NCI-H2227 (cell line): ENCODE measurements at regions not wholly inside any gene's neighbourhood (a gene's known extent, or its start where the extent isn't known, plus 50 kb on each side); places are given as distances from the start of the nearest gene placed in this dataset.
"Not testable (repeated sequence)": the region's sequence is repeated elsewhere in the genome, so short reads cannot be mapped to it uniquely, and the experiment has no call there.

Experiments
- DNase-seq: peaks from one replicate; lab custom pipeline; 2025; ENCODE audit not compliant: unreplicated experiment; lab: John Stamatoyannopoulos, UW

DNA sequence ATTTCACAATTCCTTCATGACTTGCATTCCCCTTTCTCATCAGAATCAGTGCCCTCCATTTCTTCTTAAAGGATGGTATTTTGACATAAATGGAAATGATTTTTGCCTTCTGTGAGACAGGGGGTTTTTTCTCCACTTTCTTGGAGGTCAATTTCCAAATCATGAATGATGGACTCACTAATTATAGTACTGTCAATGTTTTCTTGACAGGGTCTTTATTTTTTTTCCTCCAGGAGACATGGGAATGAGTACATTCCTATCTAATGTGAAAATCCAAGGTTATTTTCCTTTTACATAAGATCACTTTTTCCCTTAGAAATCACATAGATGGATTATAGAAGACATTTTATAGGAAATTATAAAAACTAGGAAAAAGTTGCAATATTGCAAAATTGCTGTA, 141.7 kb downstream of the SPATA31A6 start:
- not testable (repeated sequence) for DNase-seq

DNA sequence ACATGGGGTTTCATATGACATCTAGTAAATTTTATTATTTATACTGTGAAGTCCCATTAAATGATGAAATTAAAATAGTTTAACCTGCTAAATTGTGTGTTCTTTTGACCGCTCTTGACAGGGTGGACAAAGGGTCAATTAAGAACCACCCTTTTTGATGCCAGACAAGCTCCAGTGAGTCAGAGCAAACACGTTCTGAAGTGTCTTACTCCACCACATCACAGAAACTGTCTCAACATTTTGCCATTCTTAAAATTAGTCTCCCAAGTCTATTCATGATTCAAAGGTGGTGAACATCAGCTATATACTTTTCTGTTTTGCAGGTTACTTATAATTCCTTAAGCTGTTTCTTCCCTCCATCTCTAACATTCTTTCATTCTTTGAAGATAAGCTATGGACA, 142.1 kb downstream of the SPATA31A6 start:
- DNase-seq: not testable (repeated sequence)

DNA sequence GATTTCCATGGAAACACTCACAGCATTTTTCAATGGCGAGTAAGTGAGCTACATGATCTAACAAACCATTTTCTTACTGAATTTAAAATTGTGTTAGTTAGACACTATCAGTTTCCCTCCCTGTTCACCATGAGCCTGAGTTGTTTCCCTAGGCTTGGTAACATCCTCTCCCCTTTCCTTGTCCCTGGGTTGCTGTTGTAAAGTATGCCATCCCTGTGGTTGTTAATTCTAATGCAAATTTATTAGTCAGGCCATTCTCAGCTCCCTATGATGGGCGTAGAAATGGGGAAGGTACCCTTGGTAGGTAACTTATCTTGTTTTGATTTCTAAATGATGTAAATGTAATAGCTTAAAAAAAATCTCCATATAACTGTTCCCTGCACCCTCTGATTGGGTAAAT, 143.0 kb downstream of the SPATA31A6 start:
- not testable (repeated sequence) for DNase-seq

DNA sequence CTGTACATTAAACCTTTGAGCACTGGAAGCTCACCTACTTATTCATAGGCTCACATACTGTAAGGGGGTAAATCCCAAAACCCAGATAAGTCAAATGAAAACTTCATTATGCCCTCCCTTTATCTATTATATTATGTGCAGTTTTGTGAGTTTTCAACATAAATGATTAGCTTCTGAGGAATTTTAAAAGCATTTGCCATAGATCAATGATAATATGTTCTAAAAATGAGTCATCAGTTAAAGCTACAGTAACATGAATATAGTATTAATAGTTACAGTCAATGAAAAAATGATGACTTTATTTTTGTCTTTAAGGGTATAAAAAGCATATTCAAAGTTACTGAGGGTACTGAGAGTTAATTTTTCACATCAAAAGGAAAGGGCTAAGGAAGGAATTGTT, 151.9 kb downstream of the SPATA31A6 start:
- not testable (repeated sequence) for DNase-seq

DNA sequence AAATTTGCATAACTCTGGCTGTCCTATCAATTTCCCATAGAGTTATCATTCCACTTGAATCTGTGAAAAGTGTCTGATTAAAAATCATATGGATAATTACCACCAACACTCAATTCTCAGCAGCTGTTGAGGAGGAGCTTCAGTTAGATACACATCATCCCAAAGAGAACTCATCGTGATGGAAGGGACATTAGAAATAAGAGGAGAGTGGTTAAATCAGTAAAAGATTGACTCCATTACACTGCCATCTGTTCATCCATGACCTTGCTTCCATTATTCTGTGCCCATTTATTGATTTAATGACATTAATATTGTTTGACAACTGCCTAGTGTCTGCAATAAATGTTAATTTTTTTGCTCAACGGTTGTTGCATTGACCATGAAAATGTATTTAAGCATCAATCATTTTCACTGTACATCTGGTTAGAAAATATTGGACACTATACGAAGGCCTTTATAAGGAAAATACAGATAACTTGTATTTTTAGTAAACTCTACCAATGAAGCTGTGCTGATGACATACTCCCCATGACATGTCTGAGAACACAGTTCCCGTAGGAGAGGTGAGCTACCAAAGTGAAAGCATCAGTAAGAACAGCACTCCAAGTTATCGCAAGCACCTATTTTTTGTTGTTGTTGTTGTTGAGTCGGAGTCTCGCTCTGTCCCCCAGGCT, 152.7 kb downstream of the SPATA31A6 start:
- DNase-seq: not testable (repeated sequence)

DNA sequence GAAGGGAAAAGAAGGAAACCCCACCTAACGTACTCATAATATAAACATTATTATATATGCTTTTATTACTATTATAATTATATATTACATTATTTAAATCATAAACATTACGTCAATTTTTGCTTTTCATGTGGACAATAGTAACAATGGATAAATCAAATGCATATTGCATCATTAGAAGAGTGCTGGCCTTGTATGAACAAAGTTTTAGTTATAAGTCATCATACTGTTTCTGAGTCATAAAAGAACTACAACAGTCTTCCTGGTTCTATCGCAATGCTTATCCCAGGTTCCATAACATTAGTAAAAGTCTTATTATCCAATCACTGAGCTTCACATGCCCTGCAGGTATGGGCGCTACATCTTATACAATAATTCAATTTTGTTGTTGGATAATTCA, 154.8 kb downstream of the SPATA31A6 start:
- not testable (repeated sequence) for DNase-seq

DNA sequence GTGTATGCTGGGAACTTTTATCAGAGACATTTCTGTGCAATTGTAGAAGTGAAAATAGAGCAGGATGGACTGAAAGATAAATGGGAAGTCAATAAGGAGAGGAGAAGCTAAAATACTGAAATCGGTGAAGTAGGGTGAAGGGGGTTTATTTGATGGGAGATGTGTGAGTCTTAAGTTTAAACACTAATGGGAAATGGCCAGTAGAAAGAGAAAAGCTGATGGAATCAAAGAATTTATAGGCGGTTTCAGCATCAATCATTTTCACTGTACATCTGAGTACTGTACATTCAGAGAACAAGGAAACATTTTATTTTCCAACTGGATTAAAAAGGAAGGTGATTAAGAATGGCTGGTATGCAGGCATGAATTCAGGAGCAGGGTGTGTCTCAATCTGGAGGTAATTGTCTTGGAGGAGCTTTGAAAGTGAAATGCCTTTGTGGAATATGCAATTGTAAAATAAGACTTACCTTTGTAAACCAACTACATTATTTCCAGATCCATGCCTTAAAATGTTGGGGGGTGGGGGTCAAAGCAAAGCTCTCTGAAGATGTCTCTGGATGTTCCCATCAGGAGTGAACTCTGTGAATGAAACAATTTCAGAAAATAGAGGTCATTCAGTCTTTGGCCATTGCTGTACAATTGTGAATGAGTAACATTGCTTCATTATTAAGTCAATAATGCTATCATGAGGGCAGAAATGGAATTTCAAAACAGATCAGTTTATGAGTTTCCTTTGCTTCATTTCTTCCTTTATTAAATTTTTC, 156.4 kb downstream of the SPATA31A6 start:
- not testable (repeated sequence) for DNase-seq

DNA sequence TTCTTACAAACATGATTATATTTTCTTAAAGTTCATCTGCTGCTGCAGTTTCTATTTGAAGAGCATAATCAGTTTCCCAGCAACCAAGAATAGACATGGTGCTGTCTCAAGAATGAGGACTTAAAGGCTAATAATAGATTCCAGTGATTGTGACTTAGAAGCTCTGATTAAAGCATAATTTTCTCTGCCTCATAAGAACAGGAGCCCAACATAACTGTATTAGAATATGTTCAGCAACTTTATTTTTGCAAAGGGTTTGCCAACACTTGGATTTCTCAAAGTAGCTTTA, 156.9 kb downstream of the SPATA31A6 start:
- not testable (repeated sequence) for DNase-seq

DNA sequence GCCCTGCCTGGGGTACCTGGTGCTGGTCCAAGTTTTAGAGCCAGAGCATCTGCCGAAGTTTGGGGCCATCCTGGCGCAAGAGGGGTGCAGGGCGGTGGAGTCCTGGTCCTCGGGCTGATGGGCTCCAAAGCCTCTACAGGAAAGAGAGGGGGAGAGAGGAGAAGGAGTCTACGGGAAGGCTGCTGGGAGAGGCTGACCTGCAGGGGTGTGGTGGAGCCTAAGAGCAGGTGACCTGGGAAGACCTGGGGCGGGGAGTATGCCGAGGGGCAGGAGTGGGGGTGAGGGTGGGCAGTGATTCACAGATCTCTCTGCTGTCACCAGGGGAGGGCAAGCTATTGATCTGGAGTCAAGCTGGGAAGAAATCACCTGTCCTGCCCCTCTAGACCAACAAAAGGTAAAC, 158.4 kb downstream of the SPATA31A6 start:
- DNase-seq: not testable (repeated sequence)

DNA sequence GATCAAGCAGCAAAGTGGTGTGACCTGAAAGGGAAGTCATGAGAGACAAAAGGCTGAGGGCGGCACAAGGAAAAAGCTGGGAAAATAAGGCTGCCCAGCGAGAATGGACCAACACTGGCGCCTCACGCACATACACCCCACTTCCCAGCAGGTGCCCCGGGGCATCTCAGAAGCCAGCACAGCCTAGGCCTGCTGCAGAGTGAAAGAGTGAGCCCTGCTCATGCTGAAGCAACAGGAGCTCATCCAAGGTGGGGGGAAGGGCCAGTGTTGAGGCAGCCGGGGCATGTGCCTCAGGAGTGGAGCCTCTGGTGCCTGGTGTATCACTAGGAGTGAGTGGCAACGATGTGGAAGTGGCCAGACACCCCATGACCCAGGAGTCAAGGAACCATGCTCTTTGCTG, 158.8 kb downstream of the SPATA31A6 start:
- not testable (repeated sequence) for DNase-seq

DNA sequence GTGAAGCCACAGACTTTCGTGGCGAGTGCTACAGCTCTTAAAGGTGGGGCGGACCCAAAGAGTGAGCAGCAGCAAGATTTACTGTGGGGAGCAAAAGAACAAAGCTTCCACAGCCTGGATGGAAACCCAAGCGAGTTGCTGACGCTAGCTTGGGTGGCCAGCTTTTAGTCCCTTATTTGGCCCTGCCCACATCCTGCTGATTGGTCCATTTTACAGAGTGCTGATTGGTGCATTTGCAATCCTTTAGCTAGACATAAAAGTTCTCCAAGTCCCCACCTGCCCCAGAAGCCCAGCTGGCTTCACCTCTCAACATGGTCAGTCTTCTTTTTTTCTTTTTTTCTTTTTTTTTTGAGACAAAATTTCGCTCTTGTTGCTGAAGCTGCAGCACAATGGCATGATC, 161.0 kb downstream of the SPATA31A6 start:
- not testable (repeated sequence) for DNase-seq

DNA sequence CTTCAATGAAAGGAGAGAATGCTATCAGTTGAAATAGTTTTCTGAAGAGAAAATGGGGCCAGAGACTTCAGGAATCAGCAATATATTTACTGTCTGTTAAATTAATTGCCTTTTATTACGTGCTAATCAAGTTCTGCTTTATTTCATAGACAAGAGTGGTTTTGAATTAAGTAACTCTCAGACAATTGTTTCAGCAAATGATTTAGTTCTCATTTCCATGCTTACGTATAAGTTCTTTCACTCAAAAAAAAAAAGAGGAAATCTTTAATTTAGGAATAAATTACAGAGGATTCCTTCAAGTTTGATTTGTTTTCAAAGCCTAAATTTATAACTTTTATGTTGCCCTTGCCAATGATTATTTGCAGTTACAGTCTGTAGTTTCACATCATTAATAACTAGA, 163.5 kb downstream of the SPATA31A6 start:
- DNase-seq: not testable (repeated sequence)

DNA sequence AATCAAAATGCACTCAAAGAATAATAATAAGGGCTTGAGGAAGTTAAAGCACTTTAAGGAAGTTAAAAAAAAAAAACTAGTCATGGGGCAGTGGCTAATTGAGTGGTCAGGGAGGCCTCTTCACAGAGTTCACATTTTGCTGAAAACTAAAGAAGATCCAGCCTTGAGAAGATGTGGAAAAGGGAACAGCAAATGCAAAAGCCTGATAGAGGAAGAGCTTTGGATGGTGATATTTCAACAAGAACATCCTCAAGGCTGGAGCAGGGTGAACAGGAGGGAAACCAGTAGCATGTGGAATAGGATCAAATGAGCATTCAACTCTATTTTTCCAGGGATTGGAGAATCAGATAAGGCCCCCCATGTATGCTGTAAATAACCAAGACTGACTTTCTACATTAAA, 165.7 kb downstream of the SPATA31A6 start:
- not testable (repeated sequence) for DNase-seq

DNA sequence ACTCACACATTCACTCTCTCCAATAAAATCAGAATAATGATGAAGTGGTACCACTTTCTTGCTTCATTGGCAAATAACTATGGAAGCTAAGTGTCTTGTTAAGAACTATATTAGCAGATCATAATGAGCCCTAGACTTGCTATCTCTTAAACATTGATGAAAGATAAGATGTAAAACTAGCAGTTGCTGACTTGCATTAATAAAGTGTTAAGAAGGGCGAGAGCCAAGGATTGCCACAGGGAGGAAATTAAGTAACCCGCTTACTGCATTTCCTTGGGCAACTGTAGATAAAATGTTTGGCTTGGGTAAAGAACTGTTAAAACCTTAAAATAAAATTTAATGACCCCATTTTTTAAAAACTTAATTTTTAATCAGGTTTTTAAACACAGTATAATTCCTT, 167.0 kb downstream of the SPATA31A6 start:
- not testable (repeated sequence) for DNase-seq

DNA sequence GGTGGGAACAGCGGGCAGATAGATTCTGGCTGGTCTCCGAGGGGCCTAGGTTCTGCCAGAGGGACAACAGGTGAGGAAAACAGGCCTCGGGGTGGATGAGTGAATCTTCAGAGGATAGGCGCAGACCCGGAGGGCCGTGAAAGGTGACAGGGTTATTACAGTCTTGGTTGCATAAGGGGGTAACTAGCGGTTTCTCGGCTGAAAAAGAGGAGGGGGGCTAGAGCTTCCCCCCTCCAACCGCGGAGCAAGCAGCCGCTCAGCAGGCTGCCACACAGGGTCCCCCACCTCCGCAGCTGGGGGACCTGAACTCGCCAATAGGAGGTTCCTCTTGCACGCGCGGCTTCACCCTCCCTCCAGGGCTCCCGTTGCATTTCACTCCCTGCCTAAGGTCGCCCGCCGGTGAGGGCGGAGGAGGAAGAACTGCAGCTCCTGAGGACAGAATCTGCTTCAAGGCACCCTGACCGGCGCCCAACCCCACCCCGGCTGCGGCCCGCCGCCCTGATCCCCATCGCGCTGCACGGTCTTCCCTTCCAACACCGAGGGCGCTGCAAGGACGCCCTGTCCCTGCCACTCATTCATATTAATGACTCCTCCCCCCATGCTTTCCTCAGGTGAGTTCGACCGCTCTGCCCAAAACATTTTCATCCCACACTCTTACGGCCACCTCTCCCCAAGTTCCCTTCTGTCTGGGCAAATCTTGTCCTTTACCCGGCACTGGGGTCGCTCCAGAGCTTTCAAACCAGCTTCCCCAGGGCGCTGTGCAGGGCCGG, 174.3 kb downstream of the SPATA31A6 start:
- DNase-seq: not testable (repeated sequence)

DNA sequence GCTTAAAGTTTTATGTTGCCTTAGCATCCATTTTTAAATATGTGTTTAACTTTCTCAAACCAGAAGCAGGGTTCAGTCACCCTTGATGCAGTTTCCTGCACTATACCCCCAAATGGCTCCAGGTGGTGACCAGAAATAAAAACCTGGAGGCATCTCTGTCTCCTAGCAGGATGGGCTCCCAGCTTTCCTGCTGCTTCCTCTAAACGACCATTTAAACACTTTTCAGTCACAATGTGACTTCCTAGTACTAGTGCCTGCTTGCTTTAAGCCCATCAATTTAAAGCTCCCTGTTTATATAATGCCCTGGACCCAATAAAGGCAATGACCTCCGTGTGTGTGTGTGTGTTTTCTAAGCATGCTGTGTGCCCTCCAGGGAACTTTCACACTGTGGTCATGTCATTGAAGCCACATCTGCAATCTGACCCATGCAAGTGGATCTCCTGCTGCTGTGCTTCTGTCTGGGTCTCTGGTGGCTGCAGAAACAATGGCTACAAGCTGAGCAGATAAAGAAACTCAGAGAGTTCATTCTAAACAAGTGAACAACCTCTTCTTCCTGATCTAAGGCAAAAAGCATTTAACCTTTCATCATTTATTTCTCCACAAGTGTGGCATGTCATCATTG, 175.3 kb downstream of the SPATA31A6 start:
- DNase-seq: not testable (repeated sequence)

DNA sequence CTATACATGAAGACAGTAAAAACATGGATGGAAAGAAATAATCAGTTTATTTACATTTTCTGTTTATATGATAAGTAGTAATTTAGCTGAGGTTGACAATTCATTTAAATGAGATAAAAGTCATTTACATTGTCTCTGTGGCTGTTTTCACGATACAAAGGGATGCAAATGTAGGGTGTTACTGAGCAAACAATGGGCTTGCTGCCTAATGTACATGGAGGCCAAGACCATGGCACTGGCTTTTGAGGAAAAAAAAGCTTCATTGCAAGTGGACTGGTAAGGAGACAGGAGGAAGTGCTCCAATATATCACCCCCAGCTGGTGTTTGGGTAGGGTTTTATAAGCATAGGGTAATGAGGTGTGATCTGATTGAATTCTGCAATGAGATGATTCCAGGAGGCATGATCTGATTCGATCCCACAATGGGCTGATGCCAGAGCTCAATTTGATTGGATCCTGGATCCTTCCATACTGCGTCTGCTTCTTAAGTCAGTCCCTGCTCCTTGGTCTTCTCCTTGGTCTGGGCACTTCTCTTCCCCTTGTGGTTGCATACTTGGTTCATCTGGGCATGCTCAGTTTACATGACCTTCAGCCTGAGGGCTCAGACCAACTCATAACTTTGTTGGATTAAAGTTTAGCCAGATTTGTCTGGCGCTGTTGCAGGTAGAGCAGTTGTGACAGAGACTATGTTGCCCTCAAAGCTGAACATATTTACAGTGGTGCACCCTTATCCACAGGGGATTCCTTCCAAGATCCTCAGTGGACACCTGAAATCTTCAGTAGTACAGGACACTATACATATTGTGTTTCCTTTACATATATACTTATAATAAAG, 181.2 kb downstream of the SPATA31A6 start:
- not testable (repeated sequence) for DNase-seq

DNA sequence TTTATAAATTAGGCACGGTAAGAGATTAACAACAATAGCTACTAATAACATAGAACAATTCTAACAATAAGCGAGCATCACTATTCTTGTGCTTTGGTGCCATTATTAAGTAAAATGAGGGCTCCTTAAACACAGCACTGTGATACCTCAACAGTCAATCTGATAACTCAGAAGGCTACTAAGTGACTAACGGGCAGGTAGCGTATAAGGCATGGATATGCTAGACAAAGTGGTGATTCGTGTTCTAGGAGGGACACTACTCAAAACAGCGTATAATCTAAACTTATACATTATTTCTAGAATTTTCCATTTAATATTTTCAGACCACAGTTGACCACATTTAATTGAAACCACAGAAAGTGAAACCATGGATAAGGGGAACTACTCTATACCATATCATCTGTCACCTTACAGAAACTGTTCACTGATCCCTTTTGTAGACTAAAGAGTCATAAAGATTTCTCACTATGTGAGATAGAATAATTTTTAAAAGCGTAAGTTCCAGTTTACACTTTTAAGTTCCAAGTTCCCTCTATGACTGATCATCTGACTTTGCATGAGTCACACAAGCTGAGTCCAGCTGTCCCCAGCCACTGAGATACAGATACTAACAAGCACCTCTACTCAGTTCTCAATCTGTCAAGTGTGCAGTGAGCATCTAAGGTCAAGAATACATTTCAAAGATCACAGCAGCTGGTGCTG, 181.9 kb downstream of the SPATA31A6 start:
- not testable (repeated sequence) for DNase-seq

DNA sequence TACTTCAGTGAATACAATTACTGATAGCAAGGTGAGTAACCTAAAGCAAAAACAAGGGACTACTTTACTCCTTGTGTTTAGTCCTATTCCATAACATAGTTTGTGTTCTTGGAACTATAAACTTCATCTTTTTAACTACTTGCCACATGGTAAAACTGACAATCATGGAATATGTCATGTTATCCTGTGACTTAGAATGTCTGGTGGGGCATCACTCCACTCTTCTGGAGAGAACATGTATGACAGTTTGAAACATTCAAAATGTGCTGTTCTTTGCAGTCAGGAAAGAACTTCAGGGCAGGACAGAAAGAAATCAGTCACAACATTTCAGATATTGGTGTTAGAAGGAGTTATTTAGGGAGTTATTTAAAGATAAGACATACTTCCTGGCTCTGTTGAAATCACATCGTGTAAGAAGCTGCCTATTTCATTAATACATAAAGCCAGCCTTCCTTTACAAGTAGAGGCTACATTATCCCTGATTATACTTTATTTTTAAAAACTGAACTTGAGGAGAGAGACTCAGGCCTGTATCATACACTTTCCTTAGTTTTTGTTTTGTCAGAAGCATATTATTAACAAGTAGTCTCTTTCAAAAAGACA, 184.9 kb downstream of the SPATA31A6 start:
- not testable (repeated sequence) for DNase-seq
